ENCODE measurements at regions not wholly inside any gene's neighbourhood (a gene's known extent, or its start where the extent isn't known, plus 50 kb on each side); places are given as distances from the start of the nearest gene placed in this dataset.

DNA sequence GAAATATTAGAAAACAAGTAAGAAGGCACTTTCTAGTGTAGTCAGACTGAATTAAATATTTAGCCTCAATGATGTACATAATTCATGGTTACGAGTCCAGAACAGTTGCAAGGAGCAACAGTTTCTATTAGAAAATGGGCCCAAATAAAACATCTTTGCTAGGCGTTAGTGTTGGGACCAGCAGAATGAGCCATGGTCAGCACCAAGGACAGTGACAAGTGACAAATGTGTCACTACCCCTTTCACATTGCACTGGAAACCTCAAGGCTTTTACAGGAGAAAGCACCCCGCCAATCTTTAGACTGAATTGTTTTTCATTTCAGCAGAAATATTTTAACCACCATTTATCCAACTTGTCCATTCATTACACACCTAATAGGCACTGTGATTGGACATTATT lies 301.3 kb upstream of the ADCY2 start:
- TF ChIP-seq, protein P1, sequence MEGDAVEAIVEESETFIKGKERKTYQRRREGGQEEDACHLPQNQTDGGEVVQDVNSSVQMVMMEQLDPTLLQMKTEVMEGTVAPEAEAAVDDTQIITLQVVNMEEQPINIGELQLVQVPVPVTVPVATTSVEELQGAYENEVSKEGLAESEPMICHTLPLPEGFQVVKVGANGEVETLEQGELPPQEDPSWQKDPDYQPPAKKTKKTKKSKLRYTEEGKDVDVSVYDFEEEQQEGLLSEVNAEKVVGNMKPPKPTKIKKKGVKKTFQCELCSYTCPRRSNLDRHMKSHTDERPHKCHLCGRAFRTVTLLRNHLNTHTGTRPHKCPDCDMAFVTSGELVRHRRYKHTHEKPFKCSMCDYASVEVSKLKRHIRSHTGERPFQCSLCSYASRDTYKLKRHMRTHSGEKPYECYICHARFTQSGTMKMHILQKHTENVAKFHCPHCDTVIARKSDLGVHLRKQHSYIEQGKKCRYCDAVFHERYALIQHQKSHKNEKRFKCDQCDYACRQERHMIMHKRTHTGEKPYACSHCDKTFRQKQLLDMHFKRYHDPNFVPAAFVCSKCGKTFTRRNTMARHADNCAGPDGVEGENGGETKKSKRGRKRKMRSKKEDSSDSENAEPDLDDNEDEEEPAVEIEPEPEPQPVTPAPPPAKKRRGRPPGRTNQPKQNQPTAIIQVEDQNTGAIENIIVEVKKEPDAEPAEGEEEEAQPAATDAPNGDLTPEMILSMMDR (IDR thresholded peaks at IDR 0.05; ENCODE audit: insufficient read depth, low read length, poor library complexity, severe bottlenecking): no peak
- TF ChIP-seq EZH2phosphoT487 (conservative IDR thresholded peaks at IDR 0.05; ENCODE audit: low read length): no peak

Data from SU-DHL-6 (cell line).